Activated T-cell treated with anti-CD3 and anti-CD28 coated beads, Interleukin-2, amount 50 U/mL, for 4 hours (primary cell): ENCODE measurements at regions not wholly inside any gene's neighbourhood (a gene's known extent, or its start where the extent isn't known, plus 50 kb on each side); places are given as distances from the start of the nearest gene placed in this dataset.

ENCODE experiments used
- ATAC-seq, 2 donors: fragments of 200-7000 bp; cut with Tn5 transposase; one replicate each; pipeline ENCODE4 v1.10.0; 2021
- DNase-seq: peaks from one replicate; pipeline ENCODE4 v3.0.0-alpha.2; 2020
- H3K27me3 Mint-ChIP-seq: one replicate; pipeline ENCODE4 v1.8.0; 2021; ENCODE audit warnings: low read depth, mixed read lengths
- H3K36me3 Mint-ChIP-seq: one replicate; pipeline ENCODE4 v1.8.0; 2022; ENCODE audit warnings: mixed read lengths; ENCODE audit not compliant: insufficient read depth
- H3K4me1 Mint-ChIP-seq: one replicate; pipeline ENCODE4 v1.8.0; 2021; ENCODE audit warnings: low read depth, mixed read lengths
- H3K4me3 Mint-ChIP-seq: one replicate; pipeline ENCODE4 v1.8.0; 2021; ENCODE audit warnings: mild to moderate bottlenecking, moderate library complexity, mixed read lengths
- H3K9me3 Mint-ChIP-seq: one replicate; pipeline ENCODE4 v1.8.0; 2021; ENCODE audit warnings: mixed read lengths

- no peak overlapping the region for H3K4me3 Mint-ChIP-seq
- no peaks in the 10 kb centered on the region for H3K4me1 Mint-ChIP-seq
- H3K27me3 Mint-ChIP-seq, result no peaks in the 10 kb centered on the region
- no peaks in the 10 kb centered on the region for H3K36me3 Mint-ChIP-seq
- H3K9me3 Mint-ChIP-seq, result peaks cover 4% of the 10 kb centered on the region
- ATAC-seq (no peak), DNase-seq (no peak)
These were observed 351.7 kb downstream of the ZNF608 start for GRCh38 chr5:124394700-124395245.

- DNase-seq (no peak), ATAC-seq (no peak)
- Mint-ChIP-seq H3K4me3 (no peak overlapping the region), H3K4me1 (no peaks in the 10 kb centered on the region), H3K27me3 (no peaks in the 10 kb centered on the region), H3K36me3 (no peaks in the 10 kb centered on the region), H3K9me3 (peaks cover 4% of the 10 kb centered on the region)
These were observed 352.7 kb downstream of the ZNF608 start for GRCh38 chr5:124393584-124394379.

GRCh38 chr5:124383693-124384092, 362.7 kb downstream of the ZNF608 start:
- no peak for ATAC-seq
- H3K27me3 Mint-ChIP-seq, result no peaks in the 10 kb centered on the region
- H3K9me3 Mint-ChIP-seq, result peaks cover 23% of the 10 kb centered on the region
- H3K4me3 Mint-ChIP-seq, result no peak overlapping the region
- no peak for DNase-seq
- no peaks in the 10 kb centered on the region for H3K36me3 Mint-ChIP-seq
- no peaks in the 10 kb centered on the region for H3K4me1 Mint-ChIP-seq

GRCh38 chr5:124377386-124377785, 369.1 kb downstream of the ZNF608 start:
- DNase-seq (no peak), ATAC-seq (no peak)
- H3K4me1 Mint-ChIP-seq, result no peaks in the 10 kb centered on the region
- no peaks in the 10 kb centered on the region for H3K27me3 Mint-ChIP-seq
- H3K36me3 Mint-ChIP-seq, result no peaks in the 10 kb centered on the region
- H3K9me3 Mint-ChIP-seq, result peaks cover 10% of the 10 kb centered on the region
- no peak overlapping the region for H3K4me3 Mint-ChIP-seq

- H3K4me1 Mint-ChIP-seq, result no peaks in the 10 kb centered on the region
- peaks cover 7% of the 10 kb centered on the region for H3K9me3 Mint-ChIP-seq
- H3K27me3 Mint-ChIP-seq, result no peaks in the 10 kb centered on the region
- H3K4me3 Mint-ChIP-seq, result no peak overlapping the region
- no peaks in the 10 kb centered on the region for H3K36me3 Mint-ChIP-seq
- ATAC-seq, result no peak
- no peak for DNase-seq
These were observed 372.6 kb downstream of the ZNF608 start for GRCh38 chr5:124373883-124374282.

GRCh38 chr5:124372457-124372856, 374.0 kb downstream of the ZNF608 start:
- Mint-ChIP-seq H3K4me1 (no peaks in the 10 kb centered on the region), H3K9me3 (peaks cover 7% of the 10 kb centered on the region), H3K4me3 (no peak overlapping the region), H3K36me3 (no peaks in the 10 kb centered on the region), H3K27me3 (no peaks in the 10 kb centered on the region)
- DNase-seq (no peak), ATAC-seq (no peak)

- Mint-ChIP-seq H3K4me3 (no peak overlapping the region), H3K36me3 (no peaks in the 10 kb centered on the region), H3K27me3 (no peaks in the 10 kb centered on the region), H3K4me1 (no peaks in the 10 kb centered on the region), H3K9me3 (peaks cover 7% of the 10 kb centered on the region)
- DNase-seq (no peak), ATAC-seq (no peak)
These were observed 375.2 kb downstream of the ZNF608 start for GRCh38 chr5:124371111-124371706.

GRCh38 chr5:124370601-124371000, 375.8 kb downstream of the ZNF608 start:
- Mint-ChIP-seq H3K36me3 (no peaks in the 10 kb centered on the region), H3K4me1 (no peaks in the 10 kb centered on the region), H3K4me3 (no peak overlapping the region), H3K9me3 (peaks cover 7% of the 10 kb centered on the region), H3K27me3 (no peaks in the 10 kb centered on the region)
- no peak for DNase-seq
- no peak for ATAC-seq

GRCh38 chr5:124365361-124365801, 381.1 kb downstream of the ZNF608 start:
- DNase-seq (no peak), ATAC-seq (no peak)
- H3K36me3 Mint-ChIP-seq, result no peaks in the 10 kb centered on the region
- H3K27me3 Mint-ChIP-seq, result no peaks in the 10 kb centered on the region
- peaks cover 8% of the 10 kb centered on the region for H3K9me3 Mint-ChIP-seq
- H3K4me3 Mint-ChIP-seq, result no peak overlapping the region
- H3K4me1 Mint-ChIP-seq, result no peaks in the 10 kb centered on the region

GRCh38 chr5:124355928-124356327, 390.5 kb downstream of the ZNF608 start:
- Mint-ChIP-seq H3K4me1 (no peaks in the 10 kb centered on the region), H3K4me3 (no peak overlapping the region), H3K27me3 (no peaks in the 10 kb centered on the region), H3K9me3 (peaks cover 11% of the 10 kb centered on the region), H3K36me3 (no peaks in the 10 kb centered on the region)
- no peak for DNase-seq
- no peak for ATAC-seq

GRCh38 chr5:124353016-124353415, 393.4 kb downstream of the ZNF608 start:
- peaks cover 11% of the 10 kb centered on the region for H3K9me3 Mint-ChIP-seq
- no peaks in the 10 kb centered on the region for H3K36me3 Mint-ChIP-seq
- ATAC-seq, result no peak
- no peaks in the 10 kb centered on the region for H3K4me1 Mint-ChIP-seq
- no peaks in the 10 kb centered on the region for H3K27me3 Mint-ChIP-seq
- H3K4me3 Mint-ChIP-seq, result no peak overlapping the region
- no peak for DNase-seq

- no peaks in the 10 kb centered on the region for H3K36me3 Mint-ChIP-seq
- no peaks in the 10 kb centered on the region for H3K27me3 Mint-ChIP-seq
- no peak for ATAC-seq
- H3K4me3 Mint-ChIP-seq, result no peak overlapping the region
- DNase-seq, result no peak
- no peaks in the 10 kb centered on the region for H3K4me1 Mint-ChIP-seq
- peaks cover 9% of the 10 kb centered on the region for H3K9me3 Mint-ChIP-seq
These were observed 394.1 kb downstream of the ZNF608 start for GRCh38 chr5:124352312-124352711.

- DNase-seq (no peak), ATAC-seq (no peak)
- Mint-ChIP-seq H3K36me3 (no peaks in the 10 kb centered on the region), H3K9me3 (no peaks in the 10 kb centered on the region), H3K4me3 (no peak overlapping the region), H3K4me1 (no peaks in the 10 kb centered on the region), H3K27me3 (no peaks in the 10 kb centered on the region)
These were observed 396.5 kb downstream of the ZNF608 start for GRCh38 chr5:124349931-124350330.

GRCh38 chr5:124343451-124343867, 403.0 kb downstream of the ZNF608 start:
- no peaks in the 10 kb centered on the region for H3K27me3 Mint-ChIP-seq
- DNase-seq, result no peak
- H3K4me1 Mint-ChIP-seq, result no peaks in the 10 kb centered on the region
- H3K4me3 Mint-ChIP-seq, result no peak overlapping the region
- no peaks in the 10 kb centered on the region for H3K9me3 Mint-ChIP-seq
- no peaks in the 10 kb centered on the region for H3K36me3 Mint-ChIP-seq
- ATAC-seq, result no peak

GRCh38 chr5:124342986-124343385, 403.5 kb downstream of the ZNF608 start:
- Mint-ChIP-seq H3K36me3 (no peaks in the 10 kb centered on the region), H3K27me3 (no peaks in the 10 kb centered on the region), H3K9me3 (no peaks in the 10 kb centered on the region), H3K4me3 (no peak overlapping the region), H3K4me1 (no peaks in the 10 kb centered on the region)
- DNase-seq, result no peak
- no peak for ATAC-seq
